OCI-M2 (cell line): ENCODE measurements at regions not wholly inside any gene's neighbourhood (a gene's known extent, or its start where the extent isn't known, plus 50 kb on each side); places are given as distances from the start of the nearest gene placed in this dataset.

ENCODE experiments used
- DNase-seq: peaks from one replicate; lab custom pipeline; 2025; ENCODE audit not compliant: unreplicated experiment; lab: John Stamatoyannopoulos, UW

- no peak for DNase-seq
Measured at GRCh38 chr18:45478889-45479288, 136.4 kb upstream of the SLC14A2 start.

DNA sequence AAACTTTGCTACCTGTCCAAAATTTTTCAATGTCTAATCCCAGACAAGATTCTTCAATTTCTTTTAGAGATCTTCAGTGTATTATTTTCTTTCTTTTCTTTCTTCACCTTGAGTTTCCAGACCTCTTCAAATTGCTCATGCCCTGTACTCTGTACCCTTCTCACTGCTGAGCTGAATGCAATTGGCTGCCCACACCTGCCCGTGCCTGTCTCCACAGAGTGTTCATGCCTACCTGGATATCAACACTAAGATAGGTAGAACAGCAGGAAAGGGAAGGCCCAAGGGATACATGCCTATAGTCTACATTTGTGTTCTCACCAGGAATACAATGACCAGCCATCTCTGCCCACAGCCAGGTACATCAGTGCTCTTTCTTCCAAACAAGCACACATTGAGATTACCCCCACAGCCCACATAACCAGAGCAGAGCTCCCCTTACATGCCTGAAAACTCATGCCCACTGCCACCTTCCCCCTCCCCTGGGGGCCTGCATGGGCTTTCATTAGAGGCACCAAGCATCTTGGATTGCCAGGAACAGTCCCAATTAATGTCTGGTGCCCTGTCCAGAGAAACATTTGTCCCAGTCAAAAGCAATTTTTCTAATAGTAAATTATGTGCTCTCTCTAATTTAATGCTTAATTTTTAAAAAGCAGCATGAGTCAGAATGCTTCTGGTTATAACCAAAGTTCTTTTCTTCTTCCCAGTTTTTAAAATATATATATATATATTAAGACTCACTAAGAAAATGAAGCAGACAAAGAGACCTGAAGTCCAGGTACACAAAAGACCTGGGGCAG, 134.9 kb upstream of the SLC14A2 start:
- no peak for DNase-seq

DNA sequence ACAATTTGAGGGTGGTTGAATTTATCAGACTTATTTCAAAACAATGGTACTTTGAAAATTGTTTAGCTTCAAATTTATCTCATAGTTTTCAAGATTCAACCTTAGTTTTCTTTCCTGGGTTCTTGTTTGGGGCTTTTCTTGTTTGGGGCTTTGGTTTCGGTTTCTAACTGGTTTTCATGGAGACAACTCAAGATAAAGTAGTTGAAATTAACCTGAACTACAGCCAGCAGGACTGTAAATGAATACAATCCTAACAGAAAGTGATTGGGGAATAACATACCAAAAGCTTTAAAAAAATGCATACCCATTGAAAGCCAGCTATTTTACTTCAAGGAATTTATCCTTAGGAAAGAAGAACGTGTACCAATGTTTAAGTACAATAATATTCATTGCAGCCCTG, 133.5 kb upstream of the SLC14A2 start:
- DNase-seq = no peak

DNA sequence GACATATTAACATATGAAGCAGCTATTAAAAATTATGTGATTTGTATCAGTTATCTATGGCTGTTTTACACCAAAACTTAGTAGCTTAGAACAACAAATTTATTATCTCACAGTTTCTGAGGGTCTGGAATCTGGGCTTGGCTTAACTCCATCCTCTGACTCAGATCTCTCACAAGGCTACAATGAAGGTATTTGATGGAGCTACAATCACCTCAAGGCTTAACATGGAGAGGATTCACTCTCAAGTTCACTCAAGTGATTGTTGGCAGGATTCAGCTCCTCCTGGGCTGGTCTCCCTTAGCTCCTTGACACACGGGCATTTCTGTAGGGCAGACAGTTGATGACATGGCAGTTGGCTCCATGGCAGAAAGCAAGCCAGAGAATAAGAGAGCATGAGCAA, 133.0 kb upstream of the SLC14A2 start:
- DNase-seq = no peak

DNA sequence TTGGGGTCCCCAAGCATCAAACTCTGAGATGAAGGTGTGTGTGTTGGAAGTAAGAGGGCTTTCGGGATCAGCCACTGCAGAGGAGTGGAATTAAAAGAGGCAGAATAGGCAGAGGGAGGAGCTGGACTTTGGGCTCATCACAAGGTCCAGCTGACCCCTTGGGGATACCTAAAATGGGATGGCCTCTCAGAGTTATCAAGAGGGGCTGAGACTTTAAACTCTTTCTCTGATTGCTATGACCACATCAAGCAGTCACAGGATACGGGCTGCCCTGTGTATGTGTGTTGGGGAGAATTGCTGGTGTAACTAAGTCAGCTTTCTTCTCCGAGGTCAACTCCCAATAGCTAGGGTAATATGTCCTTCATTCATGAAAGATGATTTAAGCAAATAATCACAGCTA, 127.7 kb upstream of the SLC14A2 start:
- DNase-seq = no peak

GRCh38 chr18:45488645-45489044, 126.6 kb upstream of the SLC14A2 start:
- DNase-seq = no peak

DNA sequence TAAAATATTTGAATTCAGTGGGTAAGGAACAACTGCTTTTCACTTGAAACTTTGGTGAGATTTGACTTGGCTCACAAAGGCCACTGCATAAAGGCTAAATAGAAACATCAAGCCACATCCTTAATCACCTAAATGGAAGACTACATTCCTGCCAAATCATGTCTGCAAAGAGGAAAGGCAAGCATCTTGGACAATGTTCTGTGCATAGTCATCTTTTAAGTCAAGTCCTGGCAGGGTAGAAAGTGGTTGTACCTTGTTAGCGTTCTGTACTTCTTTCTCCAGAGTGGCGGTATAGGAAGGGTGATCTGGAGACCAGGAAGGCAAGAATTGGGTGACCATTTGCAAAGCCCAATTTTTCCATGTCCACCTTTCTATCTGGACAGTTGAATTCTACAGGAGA, 121.4 kb upstream of the SLC14A2 start:
- no peak for DNase-seq

DNA sequence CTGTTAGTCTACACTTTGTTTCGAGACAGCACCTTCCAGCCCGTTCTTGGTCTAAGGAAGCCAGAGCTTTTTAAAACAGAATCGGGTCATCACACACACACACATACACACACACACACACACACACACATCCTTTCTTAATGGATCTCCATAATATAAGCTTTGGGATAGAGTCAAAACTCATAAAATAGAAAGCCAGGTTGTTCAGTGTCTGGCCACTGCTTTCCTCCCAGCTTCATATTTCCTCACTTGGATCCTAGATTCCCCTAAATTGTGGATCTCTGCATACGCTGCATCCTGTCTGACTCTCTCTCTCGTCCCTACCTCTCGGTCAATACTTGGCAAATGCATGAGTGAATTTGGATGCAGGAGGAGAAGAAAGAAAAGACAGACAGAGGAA, 120.5 kb upstream of the SLC14A2 start:
- DNase-seq = no peak

- DNase-seq = no peak
Measured at GRCh38 chr18:45496741-45497140, 118.5 kb upstream of the SLC14A2 start.

- DNase-seq = no peak
Measured at GRCh38 chr18:45497595-45498286, 117.5 kb upstream of the SLC14A2 start.

DNA sequence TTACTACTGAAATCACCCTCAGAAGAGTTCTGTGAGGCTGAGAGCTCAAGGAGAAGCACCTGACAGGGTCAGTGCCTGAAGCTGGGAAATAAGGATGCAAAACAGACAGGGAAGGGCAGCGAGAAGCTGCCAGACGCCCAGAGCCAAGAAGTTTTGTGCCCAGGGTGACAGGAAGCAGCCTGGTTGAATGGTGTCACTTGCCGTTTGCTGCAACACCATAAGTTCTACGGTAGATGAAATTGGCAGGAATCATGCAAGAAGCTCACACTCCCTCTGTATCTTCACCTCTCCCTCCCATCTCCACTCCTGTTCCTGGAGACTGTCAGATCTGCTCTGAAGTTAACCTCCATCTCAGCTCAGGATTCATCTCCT, 117.0 kb upstream of the SLC14A2 start:
- DNase-seq = no peak

DNA sequence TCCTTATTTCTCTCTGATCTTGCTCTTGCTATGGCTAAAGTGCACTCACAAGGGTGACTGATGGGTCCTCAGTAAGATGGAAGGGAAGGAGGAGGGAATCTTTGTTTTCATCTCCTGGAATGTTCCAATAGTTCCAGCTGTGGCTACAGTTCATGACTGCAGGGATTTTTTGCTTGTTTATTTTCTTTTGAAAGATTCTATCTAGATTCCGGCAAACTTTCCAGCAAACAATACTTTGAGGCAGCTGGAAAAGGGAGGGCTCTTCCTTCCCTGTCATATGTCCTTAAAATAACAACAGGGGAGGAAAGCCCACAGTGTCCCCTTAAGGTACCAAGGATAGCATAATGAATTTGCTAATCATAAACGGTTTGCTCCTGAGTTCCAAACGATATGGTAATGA, 111.3 kb upstream of the SLC14A2 start:
- no peak for DNase-seq

GRCh38 chr18:45505497-45506206, 109.6 kb upstream of the SLC14A2 start:
- no peak for DNase-seq

GRCh38 chr18:45506951-45507350, 108.3 kb upstream of the SLC14A2 start:
- no peak for DNase-seq

- DNase-seq = no peak
Measured at GRCh38 chr18:45509535-45509934, 105.7 kb upstream of the SLC14A2 start.

DNA sequence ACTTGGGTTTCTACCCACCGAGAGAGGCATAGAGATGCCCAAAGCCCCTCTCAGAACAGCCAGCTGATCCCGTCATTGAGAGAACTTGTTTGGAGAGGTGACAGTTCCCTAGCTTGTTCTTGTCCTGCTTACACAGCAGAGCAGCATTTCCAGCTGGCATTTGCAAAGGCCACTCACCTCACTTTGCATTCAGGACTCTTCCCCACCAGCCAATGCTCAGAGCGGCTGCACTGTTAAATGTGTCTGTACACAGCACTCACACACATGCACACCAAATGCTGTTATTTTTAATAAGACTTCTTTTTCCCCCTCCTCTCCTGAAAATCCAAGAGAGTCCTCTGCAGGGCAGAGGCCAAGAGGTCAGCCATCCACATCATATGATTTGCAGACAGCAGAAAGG, 104.6 kb upstream of the SLC14A2 start:
- no peak for DNase-seq

GRCh38 chr18:45512363-45512953, 102.8 kb upstream of the SLC14A2 start:
- no peak for DNase-seq

GRCh38 chr18:45517181-45517741, 98.0 kb upstream of the SLC14A2 start:
- DNase-seq = no peak

DNA sequence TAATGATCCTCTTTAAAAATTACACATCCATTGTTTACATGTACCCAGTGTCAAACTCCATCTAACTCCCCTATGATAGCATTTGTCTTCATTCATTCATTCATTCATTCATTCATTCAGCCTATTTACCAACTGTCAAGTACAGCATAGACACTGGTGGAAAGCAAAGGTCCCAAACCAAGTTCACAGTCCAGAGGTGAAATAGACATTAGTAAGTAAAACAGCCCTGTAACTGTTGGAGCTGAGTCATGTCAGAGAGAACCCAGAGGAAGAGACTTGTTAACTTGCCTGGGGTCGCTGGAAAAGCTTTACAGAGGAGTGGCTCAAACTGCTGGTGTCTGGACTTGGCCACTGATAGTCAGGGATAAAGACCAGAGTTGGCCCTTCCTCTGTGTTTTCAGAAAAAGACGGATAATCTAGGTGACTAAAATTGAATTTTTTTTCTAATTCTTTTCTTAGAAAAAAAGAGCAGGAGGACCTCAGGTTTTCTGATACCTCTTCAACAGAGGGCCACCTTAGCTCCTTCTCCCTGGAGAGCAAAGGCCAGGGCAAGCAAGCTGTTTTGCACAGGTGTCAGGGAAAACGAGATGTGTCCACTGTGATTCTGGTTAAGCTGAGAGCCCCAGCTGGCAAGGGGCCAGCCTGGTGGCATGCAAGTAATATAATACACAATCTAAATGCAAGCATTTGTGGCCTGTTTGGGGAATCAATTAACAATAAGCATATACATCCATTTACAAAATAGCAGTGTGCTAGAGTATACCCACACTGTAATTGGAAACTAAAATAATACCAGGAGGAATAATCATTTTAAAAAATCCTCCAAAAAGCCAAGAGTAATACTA, 96.7 kb upstream of the SLC14A2 start:
- DNase-seq = no peak
